ENCODE measurements at regions not wholly inside any gene's neighbourhood (a gene's known extent, or its start where the extent isn't known, plus 50 kb on each side); places are given as distances from the start of the nearest gene placed in this dataset.

DNA sequence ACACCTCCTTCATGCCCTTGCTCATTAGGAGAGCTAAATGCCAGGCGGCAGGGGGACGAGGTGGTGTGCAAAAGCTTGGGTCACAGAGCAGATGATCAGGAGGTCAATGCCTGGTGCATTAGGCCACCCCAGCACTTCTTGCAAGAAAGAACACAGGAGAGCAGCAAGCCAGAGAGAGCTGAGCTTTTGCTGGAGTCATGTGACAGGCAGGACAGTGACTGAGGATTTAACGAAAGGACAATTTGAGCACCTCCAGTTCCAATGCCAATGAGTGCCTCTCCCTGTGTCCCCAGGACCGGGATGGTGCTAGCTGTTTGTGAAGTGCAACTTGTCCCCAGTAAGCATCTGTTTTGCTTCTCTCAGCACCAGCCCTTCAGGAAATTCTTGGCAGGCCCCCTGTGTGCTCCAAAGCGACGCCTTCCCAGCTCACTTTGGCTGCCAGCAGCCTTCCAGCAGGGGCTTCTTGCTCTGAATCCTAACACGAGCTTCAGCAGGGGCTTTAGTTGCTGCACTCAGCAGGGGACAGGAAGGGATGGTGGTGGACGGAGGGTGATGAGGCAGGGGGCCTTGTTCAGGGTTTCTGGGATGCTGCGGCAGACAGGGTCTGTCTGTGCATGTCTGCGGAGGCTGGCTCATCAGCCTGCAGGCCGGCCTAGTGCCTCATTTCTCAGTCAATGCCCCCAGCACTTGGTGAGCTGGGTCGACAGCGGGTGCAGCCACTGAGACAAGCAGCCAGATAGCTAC, 368.1 kb downstream of the RPS24 start:
- TF ChIP-seq, protein P1, sequence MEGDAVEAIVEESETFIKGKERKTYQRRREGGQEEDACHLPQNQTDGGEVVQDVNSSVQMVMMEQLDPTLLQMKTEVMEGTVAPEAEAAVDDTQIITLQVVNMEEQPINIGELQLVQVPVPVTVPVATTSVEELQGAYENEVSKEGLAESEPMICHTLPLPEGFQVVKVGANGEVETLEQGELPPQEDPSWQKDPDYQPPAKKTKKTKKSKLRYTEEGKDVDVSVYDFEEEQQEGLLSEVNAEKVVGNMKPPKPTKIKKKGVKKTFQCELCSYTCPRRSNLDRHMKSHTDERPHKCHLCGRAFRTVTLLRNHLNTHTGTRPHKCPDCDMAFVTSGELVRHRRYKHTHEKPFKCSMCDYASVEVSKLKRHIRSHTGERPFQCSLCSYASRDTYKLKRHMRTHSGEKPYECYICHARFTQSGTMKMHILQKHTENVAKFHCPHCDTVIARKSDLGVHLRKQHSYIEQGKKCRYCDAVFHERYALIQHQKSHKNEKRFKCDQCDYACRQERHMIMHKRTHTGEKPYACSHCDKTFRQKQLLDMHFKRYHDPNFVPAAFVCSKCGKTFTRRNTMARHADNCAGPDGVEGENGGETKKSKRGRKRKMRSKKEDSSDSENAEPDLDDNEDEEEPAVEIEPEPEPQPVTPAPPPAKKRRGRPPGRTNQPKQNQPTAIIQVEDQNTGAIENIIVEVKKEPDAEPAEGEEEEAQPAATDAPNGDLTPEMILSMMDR (IDR thresholded peaks at IDR 0.05 in 2 of 3, conservative IDR thresholded peaks at IDR 0.05 in 1 of 3; ENCODE audit: borderline replicate concordance in 1 of 3, insufficient read depth in 1 of 3, low read depth in 2 of 3, low read length in 2 of 3) = no peak
- TF ChIP-seq RAD21 (IDR thresholded peaks at IDR 0.05; ENCODE audit: low read depth) = no peak
- no peak for TF ChIP-seq SP1 (IDR thresholded peaks at IDR 0.05; ENCODE audit: low read depth)
- no peak for TF ChIP-seq POLR2AphosphoS5 (IDR thresholded peaks at IDR 0.05; ENCODE audit: low read depth, low read length)
- no peak for TF ChIP-seq POLR2A (IDR thresholded peaks at IDR 0.05; ENCODE audit: borderline replicate concordance, extremely low read depth, insufficient read depth, insufficient read length)
- TF ChIP-seq, protein P2, sequence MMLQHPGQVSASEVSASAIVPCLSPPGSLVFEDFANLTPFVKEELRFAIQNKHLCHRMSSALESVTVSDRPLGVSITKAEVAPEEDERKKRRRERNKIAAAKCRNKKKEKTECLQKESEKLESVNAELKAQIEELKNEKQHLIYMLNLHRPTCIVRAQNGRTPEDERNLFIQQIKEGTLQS (IDR thresholded peaks at IDR 0.05) = no peak
- TF ChIP-seq EZH2 (IDR thresholded peaks at IDR 0.05) = no peak
- TF ChIP-seq ZNF274 (IDR thresholded peaks at IDR 0.05; ENCODE audit: low read depth, low read length) = no peak

Measured in HCT116 (cell line).